Panc1 (cell line): ENCODE measurements at regions not wholly inside any gene's neighbourhood (a gene's known extent, or its start where the extent isn't known, plus 50 kb on each side); places are given as distances from the start of the nearest gene placed in this dataset.

Experiments
- POLR2AphosphoS5 ChIP-seq: IDR thresholded peaks from 2 replicates; pipeline ENCODE4 v1.6.1; 2012; ENCODE audit warnings: mild to moderate bottlenecking, low read depth, low read length, moderate library complexity
- TF ChIP-seq, protein P1 (sequence below): fragments of 450-650 bp; IDR thresholded peaks from 2 replicates; pipeline ENCODE4 v1.5.1; 2017; ENCODE audit warnings: mild to moderate bottlenecking

DNA sequence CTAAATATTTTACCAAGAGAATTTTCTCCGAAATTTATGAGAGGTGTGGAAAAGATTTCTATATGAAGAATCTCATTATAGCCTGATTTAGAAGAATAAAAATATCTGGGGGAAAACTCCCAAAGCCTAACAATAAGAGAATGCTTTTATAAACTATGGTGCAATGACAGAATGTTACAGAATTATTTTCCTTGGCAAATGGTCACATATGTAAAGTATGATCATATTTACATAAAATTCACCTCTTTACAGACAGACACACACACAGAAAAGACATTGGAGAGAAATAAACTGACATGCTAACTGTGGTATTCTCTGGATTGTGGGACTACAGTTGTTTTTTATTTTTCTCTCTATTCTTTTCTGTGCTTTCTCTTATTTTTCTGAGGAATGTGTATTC, 226.3 kb upstream of the USP24 start:
- TF ChIP-seq, protein P1, sequence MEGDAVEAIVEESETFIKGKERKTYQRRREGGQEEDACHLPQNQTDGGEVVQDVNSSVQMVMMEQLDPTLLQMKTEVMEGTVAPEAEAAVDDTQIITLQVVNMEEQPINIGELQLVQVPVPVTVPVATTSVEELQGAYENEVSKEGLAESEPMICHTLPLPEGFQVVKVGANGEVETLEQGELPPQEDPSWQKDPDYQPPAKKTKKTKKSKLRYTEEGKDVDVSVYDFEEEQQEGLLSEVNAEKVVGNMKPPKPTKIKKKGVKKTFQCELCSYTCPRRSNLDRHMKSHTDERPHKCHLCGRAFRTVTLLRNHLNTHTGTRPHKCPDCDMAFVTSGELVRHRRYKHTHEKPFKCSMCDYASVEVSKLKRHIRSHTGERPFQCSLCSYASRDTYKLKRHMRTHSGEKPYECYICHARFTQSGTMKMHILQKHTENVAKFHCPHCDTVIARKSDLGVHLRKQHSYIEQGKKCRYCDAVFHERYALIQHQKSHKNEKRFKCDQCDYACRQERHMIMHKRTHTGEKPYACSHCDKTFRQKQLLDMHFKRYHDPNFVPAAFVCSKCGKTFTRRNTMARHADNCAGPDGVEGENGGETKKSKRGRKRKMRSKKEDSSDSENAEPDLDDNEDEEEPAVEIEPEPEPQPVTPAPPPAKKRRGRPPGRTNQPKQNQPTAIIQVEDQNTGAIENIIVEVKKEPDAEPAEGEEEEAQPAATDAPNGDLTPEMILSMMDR, result no peak
- no peak for TF ChIP-seq POLR2AphosphoS5
